ENCODE measurements at regions not wholly inside any gene's neighbourhood (a gene's known extent, or its start where the extent isn't known, plus 50 kb on each side); places are given as distances from the start of the nearest gene placed in this dataset.

DNA sequence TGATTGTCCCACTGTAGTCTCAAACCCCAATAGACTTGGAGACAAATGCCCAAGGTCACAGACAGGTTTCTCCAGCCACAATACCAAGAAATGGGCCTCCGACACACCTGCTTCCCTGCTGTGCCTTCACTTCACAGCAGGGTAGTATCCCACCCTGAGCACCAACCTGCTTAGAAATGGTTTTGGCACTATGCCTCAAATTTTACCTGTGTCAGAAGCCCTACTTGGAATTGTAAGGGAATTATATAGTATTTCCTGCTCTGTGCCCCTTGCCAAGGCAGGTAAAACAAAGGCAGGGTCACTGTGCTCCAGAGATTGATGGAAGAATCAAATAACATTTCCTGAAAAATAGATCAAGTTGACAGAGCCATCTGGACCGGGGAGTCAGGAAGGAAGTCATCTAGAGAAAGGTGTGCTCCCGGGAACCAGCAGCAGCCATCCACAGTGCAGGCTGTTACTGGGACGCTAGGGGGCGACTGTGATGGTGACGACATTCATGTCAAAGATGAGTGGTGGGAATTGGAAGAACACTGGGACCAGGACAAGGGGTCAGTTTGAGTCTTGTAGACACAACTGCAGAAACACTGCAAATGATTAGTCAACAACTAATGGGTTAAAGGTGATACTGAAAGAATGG lies 117.8 kb upstream of the AKR1E2 start:
- no peak overlapping the region for H2AFZ ChIP-seq (ENCODE audit: low read depth, low read length, severe bottlenecking)
- H3K27me3 ChIP-seq (ENCODE audit: low read length): no peaks in the 10 kb centered on the region
- no peak overlapping the region for H3K27ac ChIP-seq (ENCODE audit: low read depth, low read length)
- no peaks in the 10 kb centered on the region for H3K36me3 ChIP-seq (ENCODE audit: low read length)
- no peak overlapping the region for H3K4me3 ChIP-seq (ENCODE audit: insufficient read depth, low read length, poor library complexity, severe bottlenecking)
- H3F3A ChIP-seq (ENCODE audit: insufficient read depth): no peaks in the 10 kb centered on the region
- H3K4me2 ChIP-seq (ENCODE audit: low read depth, low read length, poor library complexity, severe bottlenecking): no peak overlapping the region
- no peaks in the 10 kb centered on the region for H3K9me3 ChIP-seq (ENCODE audit: insufficient read depth, low read length)
- H3K9me2 ChIP-seq (replicated peaks; ENCODE audit: insufficient read depth, low read length): no peaks in the 10 kb centered on the region
- no peaks in the 10 kb centered on the region for H4K20me1 ChIP-seq (ENCODE audit: low read depth, low read length)
- H3K79me2 ChIP-seq (ENCODE audit: insufficient read depth, low read length): no peaks in the 10 kb centered on the region
- no peak overlapping the region for H3K9ac ChIP-seq (ENCODE audit: low read length)
- TF ChIP-seq CTCF (IDR thresholded peaks at IDR 0.05; ENCODE audit: insufficient read depth, low read length, poor library complexity, severe bottlenecking) (peak; percentile 21), EZH2phosphoT487 (conservative IDR thresholded peaks at IDR 0.05; ENCODE audit: low read length) (no peak)

- no peak overlapping the region for H3K4me2 ChIP-seq (ENCODE audit: low read depth, low read length, poor library complexity, severe bottlenecking)
- no peak overlapping the region for H3K4me3 ChIP-seq (ENCODE audit: insufficient read depth, low read length, poor library complexity, severe bottlenecking)
- H3K9me3 ChIP-seq (ENCODE audit: insufficient read depth, low read length): no peaks in the 10 kb centered on the region
- no peaks in the 10 kb centered on the region for H3K36me3 ChIP-seq (ENCODE audit: low read length)
- H3K79me2 ChIP-seq (ENCODE audit: insufficient read depth, low read length): no peaks in the 10 kb centered on the region
- no peaks in the 10 kb centered on the region for H3K27me3 ChIP-seq (ENCODE audit: low read length)
- H2AFZ ChIP-seq (ENCODE audit: low read depth, low read length, severe bottlenecking): no peak overlapping the region
- no peak overlapping the region for H3K9ac ChIP-seq (ENCODE audit: low read length)
- no peaks in the 10 kb centered on the region for H4K20me1 ChIP-seq (ENCODE audit: low read depth, low read length)
- no peak overlapping the region for H3K27ac ChIP-seq (ENCODE audit: low read depth, low read length)
- TF ChIP-seq CTCF (IDR thresholded peaks at IDR 0.05; ENCODE audit: insufficient read depth, low read length, poor library complexity, severe bottlenecking) (no peak), EZH2phosphoT487 (conservative IDR thresholded peaks at IDR 0.05; ENCODE audit: low read length) (no peak)
- no peaks in the 10 kb centered on the region for H3K9me2 ChIP-seq (replicated peaks; ENCODE audit: insufficient read depth, low read length)
- H3F3A ChIP-seq (ENCODE audit: insufficient read depth): no peaks in the 10 kb centered on the region
Measured at GRCh38 chr10:4707221-4707620, 118.8 kb upstream of the AKR1E2 start.

- Histone ChIP-seq H3K27ac (ENCODE audit: low read depth, low read length) (no peak overlapping the region), H3K36me3 (ENCODE audit: low read length) (no peaks in the 10 kb centered on the region), H3K9ac (ENCODE audit: low read length) (no peak overlapping the region), H3F3A (ENCODE audit: insufficient read depth) (no peaks in the 10 kb centered on the region), H3K9me3 (ENCODE audit: insufficient read depth, low read length) (no peaks in the 10 kb centered on the region), H3K9me2 (replicated peaks; ENCODE audit: insufficient read depth, low read length) (no peaks in the 10 kb centered on the region), H4K20me1 (ENCODE audit: low read depth, low read length) (no peaks in the 10 kb centered on the region), H3K79me2 (ENCODE audit: insufficient read depth, low read length) (no peaks in the 10 kb centered on the region), H3K4me2 (ENCODE audit: low read depth, low read length, poor library complexity, severe bottlenecking) (no peak overlapping the region), H3K4me3 (ENCODE audit: insufficient read depth, low read length, poor library complexity, severe bottlenecking) (no peak overlapping the region), H3K27me3 (ENCODE audit: low read length) (no peaks in the 10 kb centered on the region), H2AFZ (ENCODE audit: low read depth, low read length, severe bottlenecking) (no peak overlapping the region)
- TF ChIP-seq EZH2phosphoT487 (conservative IDR thresholded peaks at IDR 0.05; ENCODE audit: low read length) (no peak), CTCF (IDR thresholded peaks at IDR 0.05; ENCODE audit: insufficient read depth, low read length, poor library complexity, severe bottlenecking) (no peak)
Measured at GRCh38 chr10:4704034-4704545, 121.9 kb upstream of the AKR1E2 start.
